ENCODE measurements at regions not wholly inside any gene's neighbourhood (a gene's known extent, or its start where the extent isn't known, plus 50 kb on each side); places are given as distances from the start of the nearest gene placed in this dataset.

DNA sequence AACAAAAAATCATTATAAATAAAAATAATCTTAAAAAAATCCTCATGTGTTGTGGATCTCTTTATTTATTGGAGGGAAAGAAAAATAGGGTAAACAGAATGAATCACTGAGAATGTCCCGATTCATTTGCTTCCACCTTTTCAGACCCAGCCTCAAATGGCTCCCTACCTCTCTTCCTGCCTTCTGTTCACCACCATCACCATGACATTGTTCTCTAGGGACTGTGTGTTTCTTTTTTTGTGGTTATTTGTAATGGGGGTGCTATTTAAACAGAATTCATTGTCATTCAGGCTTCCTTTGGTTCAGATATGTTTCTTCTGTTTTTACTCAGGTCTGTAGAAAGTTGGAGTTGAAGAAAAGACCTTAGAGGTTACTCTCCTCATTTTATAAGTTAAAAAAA is 198.2 kb downstream of the KIF4B start:
- DNase-seq (ENCODE audit: low spot score) = no peak

DNA sequence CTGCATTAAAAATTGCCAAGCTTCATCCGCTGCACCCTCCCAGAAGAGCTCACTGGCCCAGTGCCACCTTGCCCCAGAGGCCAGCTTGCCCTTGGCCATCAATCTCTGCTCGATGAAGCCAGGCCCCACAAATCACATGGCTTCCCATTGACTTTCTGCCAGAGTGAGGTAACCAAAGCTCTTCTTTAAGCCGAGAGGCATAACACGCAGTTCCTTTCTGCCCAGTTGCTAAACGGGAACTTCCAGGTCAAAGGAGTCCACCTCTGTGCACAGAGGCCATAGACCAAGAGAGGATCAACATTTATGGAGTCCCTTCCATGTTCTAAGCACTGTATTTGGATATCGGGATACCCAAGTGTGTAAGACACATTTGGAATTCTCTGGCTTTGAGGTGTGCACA is 208.8 kb downstream of the KIF4B start:
- no peak for DNase-seq (ENCODE audit: low spot score)

DNA sequence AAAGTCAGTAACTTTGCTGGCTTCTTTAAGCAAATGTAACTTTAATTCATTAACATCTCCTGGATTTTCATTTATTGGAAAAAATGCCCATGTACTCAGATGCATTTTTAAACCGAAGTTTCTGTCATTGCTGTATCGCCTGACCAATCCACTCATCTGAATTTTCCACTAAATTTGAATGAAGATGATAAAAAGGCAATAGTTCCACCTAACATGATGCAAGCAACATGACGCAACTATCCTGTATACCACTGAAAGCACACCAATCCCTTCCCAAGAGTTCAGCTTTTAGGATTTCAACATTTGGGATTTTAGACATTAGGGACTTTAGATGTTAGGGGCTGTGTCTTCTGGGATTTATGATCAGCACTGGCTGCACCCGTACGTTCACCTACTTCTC is 215.6 kb downstream of the KIF4B start:
- no peak for DNase-seq (ENCODE audit: low spot score)

DNA sequence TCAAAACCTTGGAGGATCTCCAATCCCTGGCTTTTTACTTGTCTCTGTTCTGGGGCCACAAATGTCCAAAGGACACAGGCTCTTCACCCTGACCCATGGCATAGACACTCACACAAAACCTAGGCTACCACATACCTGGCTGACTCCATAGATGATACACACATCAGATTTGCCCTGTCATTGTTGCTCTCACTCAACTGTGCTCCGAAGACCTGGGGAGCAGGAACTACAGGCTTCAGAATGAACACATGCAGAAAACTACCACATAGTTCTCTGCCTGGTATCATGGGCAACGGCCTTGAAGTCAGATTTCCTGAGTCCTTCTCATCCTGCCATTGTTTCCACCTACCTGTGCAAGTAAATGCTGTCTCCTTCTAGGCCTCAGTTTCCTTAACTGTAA is 226.2 kb downstream of the KIF4B start:
- no peak for DNase-seq (ENCODE audit: low spot score)

DNA sequence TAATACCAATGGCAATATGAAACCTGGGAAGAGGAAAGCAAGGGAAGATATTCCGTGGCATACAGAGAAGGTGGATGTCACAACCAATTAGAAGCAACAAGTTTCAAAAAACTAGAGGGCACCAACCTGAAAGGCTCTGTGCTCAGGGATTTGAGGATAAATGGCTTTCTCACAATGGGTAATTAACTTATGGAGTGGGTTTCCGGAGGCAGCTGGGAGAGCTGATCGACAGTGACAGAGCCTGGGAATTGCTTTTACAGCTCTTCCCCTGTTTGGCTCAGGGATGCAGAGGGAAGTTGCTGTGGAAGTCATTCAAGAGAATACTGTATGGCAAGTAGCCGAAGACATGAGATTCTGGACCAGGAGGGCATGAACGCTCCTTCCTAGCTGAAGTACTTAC is 237.0 kb downstream of the KIF4B start:
- no peak for DNase-seq (ENCODE audit: low spot score)

DNA sequence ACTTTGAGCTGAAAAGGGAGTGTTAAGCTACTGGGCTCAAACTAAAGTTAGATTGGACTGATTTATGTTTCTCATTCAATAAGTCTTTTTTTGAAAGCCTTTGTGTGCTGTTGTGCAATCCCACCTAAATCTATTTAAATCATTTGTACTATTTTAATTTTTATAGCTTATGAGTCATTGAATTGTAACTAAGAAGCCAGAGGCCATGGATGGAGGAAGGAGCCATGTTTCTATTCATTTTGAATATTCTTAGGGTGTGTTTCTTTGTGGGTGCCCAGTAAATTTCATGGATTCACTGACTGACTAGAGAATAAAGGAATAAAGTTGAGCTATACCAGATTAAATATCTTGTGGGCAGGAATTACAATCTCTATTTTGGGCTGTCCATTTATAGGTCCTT is 238.5 kb downstream of the KIF4B start:
- no peak for DNase-seq (ENCODE audit: low spot score)

DNA sequence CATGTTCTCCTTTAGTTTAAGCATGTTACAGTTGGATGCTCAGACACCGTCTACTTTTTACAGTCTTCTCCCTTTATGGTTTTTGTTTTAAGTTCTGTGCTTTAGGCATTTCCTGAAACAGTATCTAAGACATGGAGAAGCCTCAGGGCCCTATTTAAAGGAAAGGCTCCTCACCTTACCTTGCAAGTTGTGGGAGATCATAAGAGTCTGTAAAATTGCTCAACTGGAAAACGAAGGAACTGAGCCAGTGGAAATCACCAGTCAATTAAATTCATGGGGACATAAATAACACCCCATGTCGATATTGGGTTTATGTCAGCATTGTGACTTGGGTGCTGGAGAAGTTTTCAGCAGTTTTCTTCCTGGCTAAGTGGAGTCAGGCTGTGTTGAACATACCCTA is 239.2 kb downstream of the KIF4B start:
- DNase-seq (ENCODE audit: low spot score) = no peak

DNA sequence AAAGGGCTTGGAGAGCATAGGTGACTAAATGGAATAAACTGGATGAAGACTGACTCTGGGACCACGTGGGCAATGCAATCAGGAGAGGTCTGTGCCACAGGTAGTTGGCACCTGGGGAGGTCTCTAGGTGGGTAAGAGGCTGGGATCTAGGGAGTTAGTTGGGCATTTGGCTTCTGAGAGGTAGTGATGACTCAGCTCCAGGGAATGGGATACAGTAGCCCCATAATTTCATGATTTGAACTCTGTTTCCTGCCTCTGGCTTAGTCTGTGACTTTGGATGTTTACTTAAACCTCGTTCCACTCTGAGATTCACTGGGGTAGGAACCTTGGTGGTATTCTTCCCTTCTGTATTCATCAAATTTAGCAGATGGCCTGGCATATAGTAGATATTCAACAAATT is 240.8 kb downstream of the KIF4B start:
- no peak for DNase-seq (ENCODE audit: low spot score)

DNA sequence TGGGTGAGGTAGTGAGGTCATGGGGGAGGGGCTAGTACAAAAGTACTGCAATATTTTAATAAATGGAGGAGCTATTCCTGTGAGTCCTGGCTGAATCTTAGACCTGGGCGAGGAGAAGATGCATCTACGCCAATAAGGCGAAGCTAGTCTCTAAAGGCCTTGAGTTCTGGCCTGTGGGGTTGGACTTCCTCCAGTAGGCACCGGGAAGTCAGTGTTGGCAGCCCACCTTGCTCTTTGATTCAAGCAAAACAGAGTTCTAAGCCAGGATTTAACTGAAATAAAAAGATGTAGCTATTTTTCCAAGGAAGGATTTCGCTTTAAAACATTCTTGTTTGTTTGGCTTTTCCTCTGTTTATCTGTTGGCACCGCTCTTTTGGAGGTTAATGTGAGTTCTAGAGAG is 244.6 kb downstream of the KIF4B start:
- DNase-seq (ENCODE audit: low spot score) = no peak

DNA sequence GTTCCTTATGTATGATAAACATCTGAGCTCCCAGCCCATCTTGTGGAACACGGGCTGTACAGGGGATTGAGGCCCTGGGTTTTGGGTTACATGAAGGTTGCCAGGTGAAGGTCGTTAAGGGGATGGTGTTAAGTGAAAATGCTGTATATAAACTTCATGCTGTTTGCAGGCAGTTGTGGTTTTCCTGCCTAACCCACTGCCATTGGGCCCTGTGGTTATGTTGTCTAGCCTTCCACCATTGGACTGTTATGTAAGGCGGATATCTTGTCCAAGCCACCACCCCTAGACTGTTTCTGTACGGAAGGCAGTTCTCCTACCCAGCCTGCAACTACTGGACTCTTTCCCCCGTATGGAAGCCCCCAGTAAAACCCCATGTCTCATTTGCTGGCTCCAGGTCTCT is 246.1 kb downstream of the KIF4B start:
- no peak for DNase-seq (ENCODE audit: low spot score)

DNA sequence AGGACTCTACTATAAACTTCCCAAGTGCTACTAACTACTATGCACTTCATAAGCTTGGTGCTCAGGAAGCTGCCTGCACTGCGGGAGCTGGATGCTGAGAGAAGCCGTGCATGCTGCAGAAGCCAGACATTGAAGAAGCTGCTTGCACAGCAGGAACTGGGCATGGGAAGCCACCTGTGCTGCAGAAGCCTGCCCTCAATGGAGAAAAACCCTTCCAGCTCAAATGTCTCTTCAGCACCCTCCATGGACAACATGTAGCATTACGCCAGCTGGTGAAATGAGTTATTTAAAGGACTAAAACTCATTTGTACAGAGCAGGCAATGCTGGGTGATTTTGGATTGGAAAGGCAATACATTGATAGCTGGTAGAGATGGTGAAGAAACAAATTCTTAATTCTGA is 247.2 kb downstream of the KIF4B start:
- no peak for DNase-seq (ENCODE audit: low spot score)

DNA sequence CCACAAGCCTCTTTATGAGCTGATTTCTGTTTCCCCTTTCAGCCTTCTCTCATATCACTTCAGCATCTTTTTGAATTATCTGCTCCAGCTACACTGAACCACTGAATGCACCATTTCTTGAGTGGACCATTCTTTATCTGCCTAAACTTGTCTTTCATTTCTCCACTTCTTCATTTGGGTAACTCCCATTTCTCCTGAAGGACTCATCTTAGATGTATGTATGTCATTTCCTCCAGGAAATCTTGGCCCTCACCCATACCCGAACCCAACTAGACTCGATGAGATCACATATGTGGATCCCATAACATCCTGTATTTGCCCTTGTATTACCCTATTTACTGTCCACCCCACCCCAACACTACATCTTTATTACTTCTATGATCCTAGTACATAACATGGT is 249.8 kb downstream of the KIF4B start:
- no peak for DNase-seq (ENCODE audit: low spot score)

DNA sequence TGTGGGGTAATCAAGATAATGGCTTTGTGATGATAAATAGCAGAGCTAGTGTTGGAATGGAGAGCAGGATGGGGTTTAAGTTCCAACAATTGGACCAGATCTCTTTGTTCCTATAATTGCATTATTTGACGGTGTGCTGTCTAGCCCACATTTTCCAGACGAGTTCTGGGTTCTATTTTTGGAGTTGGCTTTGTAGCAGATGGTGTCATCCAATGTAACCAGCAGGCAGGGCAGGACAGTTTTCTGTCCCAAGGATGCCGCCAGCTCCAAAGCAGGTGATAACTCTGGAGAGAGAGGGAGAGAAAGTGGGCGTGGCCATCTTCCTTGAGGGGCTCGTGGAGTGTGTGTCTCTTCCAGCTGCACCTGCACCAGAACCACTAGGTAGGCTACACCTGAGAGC is 251.3 kb downstream of the KIF4B start:
- no peak for DNase-seq (ENCODE audit: low spot score)

DNA sequence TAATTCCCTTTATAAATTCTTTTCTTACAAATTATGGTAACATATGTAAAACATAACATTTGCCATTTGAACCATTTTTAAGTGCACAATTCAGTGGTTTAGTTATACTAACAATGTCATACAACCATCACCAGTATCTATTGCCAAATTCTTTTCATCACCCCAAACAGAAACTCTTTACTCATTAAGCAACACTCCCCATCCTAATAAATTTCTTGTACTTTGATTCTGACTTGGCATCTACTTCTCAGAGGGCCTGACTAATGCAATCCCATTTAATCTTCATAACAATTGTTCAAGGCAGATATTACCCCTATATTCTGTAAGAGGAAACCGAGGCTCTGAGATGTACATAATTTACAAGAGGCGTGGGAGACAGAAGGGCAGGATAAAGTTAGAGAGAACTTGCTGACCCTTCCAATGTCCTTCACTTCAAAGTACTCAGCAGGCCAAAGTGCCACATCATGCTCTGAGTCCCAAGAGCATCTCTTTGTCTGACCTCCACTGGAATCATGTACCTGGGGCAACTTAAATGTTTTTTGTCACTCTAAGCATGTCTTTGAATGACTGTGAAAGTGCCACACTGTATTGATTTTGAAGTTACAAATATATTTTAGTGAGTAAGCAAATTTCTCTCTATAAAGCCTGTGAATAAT is 255.3 kb downstream of the KIF4B start:
- no peak for DNase-seq (ENCODE audit: low spot score)

DNA sequence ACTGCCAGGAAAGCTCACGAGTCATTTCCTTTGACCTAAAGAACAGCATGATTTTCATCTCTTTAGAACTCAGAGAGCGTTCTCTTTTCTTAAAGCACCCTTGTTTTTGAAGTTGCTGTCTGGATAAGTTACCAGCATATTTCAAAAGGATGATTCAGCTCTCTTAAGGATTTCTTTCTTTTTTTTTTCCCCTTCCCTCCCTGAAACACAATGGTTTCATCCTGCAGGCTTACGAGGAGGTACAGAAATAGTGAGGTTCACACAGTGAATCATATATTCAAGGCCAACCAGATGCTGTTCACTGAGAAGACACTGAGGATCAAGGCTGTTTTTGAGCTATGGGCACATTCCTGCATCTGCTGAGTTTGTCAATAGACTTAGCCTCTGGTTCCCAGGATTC is 257.2 kb downstream of the KIF4B start:
- DNase-seq (ENCODE audit: low spot score) = no peak

DNA sequence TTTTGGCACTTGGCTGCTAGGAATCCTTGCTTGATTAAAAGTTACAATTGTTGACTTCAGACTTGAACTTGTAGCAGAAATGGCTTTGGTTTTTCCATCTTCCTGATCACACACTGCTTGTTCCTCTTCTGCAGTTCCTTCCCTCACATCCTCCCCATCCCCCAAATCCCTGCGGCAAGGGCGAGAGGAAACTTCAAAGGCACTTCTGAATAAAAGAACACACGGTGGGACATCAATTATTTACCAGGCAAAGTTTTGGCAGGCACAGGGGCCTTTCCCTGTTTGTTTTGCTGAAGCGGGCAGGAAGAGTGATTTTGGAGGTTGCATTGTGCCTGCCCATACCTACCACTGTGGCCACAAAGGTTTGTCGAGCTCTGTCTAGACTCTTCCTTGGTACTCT is 260.9 kb downstream of the KIF4B start:
- DNase-seq (ENCODE audit: low spot score) = no peak

DNA sequence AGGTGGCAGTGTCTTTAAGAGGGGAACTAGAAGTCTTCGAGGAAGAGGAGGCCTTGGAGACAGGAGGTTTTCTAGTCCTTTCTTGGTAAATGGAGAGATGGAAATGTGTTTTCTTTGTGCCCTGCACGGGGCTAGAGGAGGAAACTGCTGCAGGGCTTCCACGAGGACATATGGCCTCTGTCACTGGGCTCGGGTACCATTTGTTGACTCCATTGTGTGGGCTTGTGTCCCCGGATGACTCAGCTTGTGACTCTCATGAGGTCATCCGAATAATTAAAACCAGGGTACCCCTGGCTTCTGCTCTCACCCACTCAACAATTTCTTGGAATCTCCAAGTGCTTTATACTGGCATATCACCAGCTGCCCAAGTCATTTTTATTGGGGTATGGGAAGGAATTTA is 261.7 kb downstream of the KIF4B start:
- DNase-seq (ENCODE audit: low spot score) = no peak

DNA sequence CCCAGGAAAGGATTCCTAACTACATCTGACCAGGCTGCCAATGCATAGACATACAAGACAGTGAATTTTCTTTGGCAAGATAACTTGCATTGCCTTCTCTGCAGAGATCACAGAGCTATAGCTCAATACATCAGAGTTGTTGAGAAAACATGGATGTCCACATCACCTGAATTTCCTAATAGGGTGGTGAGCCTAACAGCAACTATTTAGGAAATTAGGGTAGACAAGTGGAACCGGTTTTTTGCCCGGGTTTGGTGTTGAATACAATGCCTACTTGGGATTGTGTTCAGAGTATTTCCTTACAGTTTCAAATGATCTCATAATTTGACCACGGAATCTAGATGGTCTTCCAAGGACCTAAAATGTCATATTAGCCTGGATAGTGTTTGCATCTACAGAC is 262.7 kb downstream of the KIF4B start:
- no peak for DNase-seq (ENCODE audit: low spot score)

DNA sequence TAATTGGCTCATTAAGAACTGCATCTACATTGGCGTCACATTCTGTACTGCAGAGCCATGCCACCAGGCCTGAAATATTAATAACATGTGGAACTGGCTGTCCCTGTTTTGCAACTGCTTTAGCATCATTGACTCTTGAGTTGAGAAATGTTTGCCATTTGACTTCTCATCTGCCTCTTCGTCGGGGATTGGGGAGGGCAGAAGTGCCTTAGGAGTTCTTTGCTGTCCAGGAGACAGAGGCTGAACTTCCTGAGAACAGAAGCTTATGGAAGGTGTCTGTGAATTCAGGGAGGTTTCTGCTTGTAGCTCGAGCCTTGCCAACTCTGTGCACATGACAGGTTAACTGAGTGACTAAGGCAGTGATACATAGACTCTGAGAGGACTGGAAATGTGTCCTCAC is 265.0 kb downstream of the KIF4B start:
- no peak for DNase-seq (ENCODE audit: low spot score)

DNA sequence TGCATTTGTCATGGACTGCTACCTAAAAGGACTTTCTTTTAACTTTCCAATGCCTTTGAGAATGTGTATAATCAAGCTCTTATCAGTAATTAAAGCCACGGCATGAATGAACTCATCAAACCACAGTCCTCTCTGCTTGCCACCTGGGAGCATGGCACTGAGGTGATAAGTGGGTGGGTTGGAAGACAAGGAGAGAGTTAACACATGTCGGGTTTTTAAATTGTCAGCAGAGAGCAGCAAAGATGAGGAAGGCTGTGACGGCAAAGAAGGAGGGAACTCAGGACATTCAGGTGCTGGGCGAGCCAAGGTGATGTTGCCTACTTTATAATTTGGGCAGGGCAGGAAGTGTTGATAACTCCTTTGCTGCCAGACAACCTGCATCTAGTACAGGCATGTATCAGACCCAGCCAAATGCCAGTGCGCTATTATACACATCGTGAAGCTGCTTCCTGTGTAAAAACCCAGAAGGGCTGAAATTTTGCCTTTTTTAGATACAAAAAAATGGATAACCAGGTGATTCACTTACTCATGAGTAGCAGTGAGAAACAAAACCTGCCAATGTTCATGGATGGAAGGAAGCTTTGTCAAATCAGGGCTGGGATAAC is 269.1 kb downstream of the KIF4B start:
- DNase-seq (ENCODE audit: low spot score) = no peak

DNA sequence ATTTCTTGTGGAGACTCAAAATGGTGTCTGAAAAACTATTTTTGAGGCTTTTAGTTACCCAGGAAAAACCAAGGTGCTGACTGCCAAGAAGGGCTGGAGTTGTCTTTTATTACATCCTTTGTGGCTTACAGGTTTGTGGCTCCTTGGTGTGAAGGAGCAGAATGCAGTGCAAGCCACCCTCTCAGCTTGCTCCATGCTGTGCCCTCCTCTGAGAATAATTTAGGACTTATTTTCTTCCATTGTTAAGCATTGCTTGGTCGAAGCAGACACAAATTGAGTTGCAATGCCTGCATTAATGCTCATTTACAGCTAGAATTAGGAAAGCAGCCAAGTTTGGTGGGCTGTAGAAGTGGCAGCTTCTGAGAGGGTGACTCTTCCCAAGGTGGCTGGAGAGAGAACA is 272.2 kb downstream of the KIF4B start:
- DNase-seq (ENCODE audit: low spot score) = no peak

DNA sequence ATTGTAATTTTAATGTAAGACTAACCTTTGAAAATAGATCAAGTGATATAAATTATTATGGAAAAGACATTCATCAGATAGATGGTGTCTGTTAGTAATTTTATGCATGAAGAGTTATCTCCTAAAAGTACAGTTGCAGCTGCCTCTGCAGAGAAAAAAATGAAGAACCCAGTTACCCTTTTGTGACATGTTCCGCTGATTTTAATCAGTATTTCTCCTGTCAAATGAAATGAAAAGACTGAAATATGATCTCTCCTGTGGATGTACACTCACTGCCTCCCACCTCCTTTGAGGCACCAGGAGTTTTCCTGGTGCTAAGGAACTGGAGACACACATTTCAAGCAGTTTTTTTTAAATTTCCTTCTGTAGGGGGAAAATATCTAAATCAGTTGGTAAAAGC is 277.4 kb downstream of the KIF4B start:
- DNase-seq (ENCODE audit: low spot score) = no peak

DNA sequence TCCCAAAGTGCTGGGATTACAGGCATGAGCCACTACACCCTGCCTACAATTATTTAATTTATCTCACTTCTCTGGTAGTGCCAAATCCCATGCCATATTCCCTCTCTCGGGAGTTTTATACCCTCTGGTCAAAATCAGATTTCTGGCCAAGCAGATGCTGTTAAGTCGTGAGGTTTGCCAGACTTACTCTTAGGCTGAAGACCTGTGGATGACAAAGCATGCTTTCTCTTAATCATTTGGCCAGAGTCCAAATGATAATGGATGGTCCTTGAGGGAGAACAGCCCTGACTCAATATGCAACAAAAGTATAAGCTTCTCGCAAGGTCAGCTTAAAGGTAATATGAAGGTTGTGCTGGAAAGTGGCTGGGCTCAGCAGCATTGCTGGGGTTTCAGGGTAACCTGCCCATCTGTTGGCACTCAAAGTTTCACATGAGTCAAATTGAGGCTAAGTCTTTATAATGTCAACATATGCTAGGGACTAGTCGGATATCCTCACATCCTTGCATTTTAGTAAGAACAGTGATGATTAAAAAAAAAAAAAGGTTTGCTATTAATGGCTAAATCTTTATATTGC is 280.1 kb downstream of the KIF4B start:
- no peak for DNase-seq (ENCODE audit: low spot score)

DNA sequence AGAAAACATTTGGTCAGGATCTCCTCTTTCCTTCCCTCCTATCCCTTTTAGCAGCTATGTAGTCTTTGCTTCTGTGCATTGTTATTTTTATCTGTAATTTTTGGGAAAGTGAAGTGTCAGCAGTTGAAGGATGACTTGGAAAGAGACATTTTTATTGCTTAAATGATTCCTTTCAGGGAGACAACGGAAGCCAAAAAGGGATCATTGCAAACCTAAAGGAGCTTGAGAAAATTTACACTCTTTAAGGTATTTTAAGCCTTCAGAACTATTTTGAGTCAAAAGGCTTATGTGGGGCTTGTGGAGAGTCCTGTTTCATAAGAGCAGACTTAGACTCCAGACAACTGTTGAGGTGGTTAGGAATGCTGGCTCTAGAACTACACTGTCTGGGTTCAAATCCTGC is 281.6 kb downstream of the KIF4B start:
- no peak for DNase-seq (ENCODE audit: low spot score)

Data from CD4-positive, alpha-beta T cell treated with Interleukin-6 at 100 ng/mL for 8 hours (primary cell).